ENCODE measurements at regions not wholly inside any gene's neighbourhood (a gene's known extent, or its start where the extent isn't known, plus 50 kb on each side); places are given as distances from the start of the nearest gene placed in this dataset.

DNA sequence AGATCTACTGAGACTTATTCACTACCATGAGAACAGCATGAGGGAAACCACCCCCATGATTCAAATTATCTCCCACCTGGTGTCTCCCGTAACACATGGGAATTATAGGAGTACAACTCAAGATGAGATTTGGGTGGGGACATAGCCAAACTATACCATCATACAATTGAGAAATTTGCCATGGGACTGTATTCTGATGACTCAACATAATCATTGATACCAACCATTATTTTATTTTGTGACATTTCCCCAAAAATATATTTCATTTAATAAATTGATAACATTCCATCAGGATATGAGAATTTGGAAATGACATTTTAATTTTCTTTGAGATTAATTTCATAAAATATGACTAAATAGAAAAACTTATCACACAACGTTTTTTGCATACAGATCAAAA lies 96.6 kb upstream of the MDFIC2 start:
- no peak for DNase-seq (ENCODE audit: low read depth)
- TF ChIP-seq, protein P1, sequence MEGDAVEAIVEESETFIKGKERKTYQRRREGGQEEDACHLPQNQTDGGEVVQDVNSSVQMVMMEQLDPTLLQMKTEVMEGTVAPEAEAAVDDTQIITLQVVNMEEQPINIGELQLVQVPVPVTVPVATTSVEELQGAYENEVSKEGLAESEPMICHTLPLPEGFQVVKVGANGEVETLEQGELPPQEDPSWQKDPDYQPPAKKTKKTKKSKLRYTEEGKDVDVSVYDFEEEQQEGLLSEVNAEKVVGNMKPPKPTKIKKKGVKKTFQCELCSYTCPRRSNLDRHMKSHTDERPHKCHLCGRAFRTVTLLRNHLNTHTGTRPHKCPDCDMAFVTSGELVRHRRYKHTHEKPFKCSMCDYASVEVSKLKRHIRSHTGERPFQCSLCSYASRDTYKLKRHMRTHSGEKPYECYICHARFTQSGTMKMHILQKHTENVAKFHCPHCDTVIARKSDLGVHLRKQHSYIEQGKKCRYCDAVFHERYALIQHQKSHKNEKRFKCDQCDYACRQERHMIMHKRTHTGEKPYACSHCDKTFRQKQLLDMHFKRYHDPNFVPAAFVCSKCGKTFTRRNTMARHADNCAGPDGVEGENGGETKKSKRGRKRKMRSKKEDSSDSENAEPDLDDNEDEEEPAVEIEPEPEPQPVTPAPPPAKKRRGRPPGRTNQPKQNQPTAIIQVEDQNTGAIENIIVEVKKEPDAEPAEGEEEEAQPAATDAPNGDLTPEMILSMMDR (conservative IDR thresholded peaks at IDR 0.05; ENCODE audit: control insufficient read depth, insufficient read depth, low read depth, low read length), result no peak
- H3K4me3 ChIP-seq (ENCODE audit: control insufficient read depth, low read depth, low read length), result no peak overlapping the region

DNA sequence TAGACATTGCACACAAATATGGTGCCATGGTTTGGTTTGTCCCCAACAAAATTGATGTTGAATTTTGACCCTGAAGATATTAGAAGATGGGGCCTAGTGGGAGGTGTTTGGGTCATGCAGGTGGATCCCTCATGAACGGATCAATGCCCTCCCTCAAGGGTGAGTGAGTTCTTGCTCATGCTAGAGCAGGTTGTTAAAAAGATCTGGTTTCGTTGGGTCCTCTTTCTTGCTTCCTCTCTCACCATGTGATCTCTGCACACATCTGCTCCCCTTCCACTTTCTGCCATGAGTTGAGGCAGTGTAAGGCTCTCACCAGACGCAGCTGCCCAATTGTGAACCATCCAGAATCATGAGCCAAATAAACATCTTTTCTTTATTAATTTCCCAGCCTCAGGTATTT lies 87.8 kb upstream of the MDFIC2 start:
- no peak overlapping the region for H3K4me3 ChIP-seq (ENCODE audit: control insufficient read depth, low read depth, low read length)
- TF ChIP-seq, protein P1 (conservative IDR thresholded peaks at IDR 0.05; ENCODE audit: control insufficient read depth, insufficient read depth, low read depth, low read length), result no peak
- no peak for DNase-seq (ENCODE audit: low read depth)

DNA sequence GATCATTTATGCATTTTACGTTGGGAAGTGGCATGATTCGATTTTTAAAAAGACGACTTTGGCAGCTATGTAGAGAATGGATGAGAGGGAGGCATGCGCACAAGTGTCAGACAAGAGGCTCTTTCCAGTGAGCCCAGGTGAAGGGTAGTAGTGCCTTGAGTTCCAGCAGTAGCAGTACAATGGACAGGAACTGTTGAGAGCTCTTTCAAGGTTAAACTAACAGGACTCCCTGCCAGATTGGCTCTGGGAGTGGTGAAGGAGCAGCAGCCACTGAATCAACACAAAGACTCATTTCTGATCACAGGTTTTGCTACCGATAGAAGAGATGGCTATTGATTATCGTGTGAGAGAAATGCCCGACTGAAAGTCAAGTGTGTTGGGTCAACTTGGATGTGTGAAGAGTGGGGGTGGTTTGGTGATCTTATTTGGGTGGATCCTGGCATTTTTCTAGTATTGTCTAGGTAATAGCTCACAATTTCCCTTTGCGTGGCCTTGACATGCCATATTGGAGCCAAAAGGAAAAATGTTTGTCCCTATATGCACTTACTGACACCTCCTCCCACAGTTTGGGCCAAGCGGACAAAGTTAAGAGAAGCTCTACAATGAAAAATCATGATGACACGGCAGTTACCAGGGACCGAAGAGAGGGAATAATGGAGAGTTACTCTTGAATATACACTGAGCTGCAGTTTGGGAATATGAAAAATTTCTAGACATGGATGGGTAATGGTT lies 81.6 kb upstream of the MDFIC2 start:
- TF ChIP-seq, protein P1 (conservative IDR thresholded peaks at IDR 0.05; ENCODE audit: control insufficient read depth, insufficient read depth, low read depth, low read length), result no peak
- no peak overlapping the region for H3K4me3 ChIP-seq (ENCODE audit: control insufficient read depth, low read depth, low read length)
- no peak for DNase-seq (ENCODE audit: low read depth)

DNA sequence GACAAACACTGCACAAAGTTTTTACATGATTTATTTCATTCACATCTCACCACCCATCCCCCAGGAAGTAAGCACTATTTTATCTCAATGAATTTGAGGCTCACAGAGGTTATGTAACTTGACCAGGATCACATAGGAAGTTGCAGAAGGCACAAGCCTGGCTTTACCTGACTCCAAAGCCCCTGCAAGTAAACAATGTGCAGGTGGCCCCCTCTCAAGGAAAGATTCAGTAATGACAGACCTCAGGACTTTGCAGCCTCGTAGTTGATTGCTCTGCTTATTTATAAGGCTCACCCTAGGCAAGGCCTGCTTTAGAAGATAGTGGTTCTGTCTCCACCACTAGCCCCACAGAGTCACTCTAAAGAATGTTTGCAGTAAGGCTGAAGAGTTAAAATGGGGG lies 79.8 kb upstream of the MDFIC2 start:
- no peak overlapping the region for H3K4me3 ChIP-seq (ENCODE audit: control insufficient read depth, low read depth, low read length)
- TF ChIP-seq, protein P1 (conservative IDR thresholded peaks at IDR 0.05; ENCODE audit: control insufficient read depth, insufficient read depth, low read depth, low read length), result no peak
- DNase-seq (ENCODE audit: low read depth), result no peak

DNA sequence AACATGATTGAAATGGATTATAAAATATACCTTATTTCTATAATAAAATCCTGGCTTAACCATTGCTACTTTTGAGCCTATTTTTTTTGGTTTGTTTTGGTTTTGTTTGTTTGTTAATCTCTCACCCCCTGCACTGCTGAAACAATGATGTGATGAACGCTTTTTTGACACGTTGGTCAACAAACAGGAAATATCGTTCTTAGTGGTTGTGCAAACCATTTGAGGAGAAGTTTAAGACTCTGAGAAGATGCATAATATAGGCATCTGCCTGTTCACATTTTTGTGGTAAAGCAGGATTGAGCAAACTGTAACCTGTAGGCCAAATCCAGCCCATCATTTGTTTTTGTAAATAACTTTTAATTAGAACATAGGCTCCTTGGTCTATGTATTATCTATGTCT lies 75.5 kb upstream of the MDFIC2 start:
- TF ChIP-seq, protein P1 (conservative IDR thresholded peaks at IDR 0.05; ENCODE audit: control insufficient read depth, insufficient read depth, low read depth, low read length), result no peak
- H3K4me3 ChIP-seq (ENCODE audit: control insufficient read depth, low read depth, low read length), result no peak overlapping the region
- DNase-seq (ENCODE audit: low read depth), result no peak

DNA sequence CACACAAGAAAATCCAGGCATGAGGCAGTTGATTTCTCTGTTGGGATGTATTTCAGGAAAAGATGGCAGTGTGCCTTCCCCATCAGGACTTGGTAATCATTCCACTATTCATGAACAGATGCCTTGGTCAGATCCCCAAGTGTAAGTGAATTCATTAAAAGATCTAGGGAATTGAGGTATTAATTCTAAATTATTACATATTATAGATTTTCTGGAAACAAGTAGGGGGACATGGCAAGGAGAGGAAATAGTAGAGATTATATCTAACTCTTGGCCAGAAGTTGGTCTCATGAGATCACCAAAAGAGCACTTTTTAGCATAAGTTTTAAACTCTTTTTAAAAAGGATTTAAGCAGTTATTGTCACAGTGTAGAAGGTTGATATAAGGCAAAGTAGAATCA lies 74.4 kb upstream of the MDFIC2 start:
- no peak for DNase-seq (ENCODE audit: low read depth)
- no peak overlapping the region for H3K4me3 ChIP-seq (ENCODE audit: control insufficient read depth, low read depth, low read length)
- TF ChIP-seq, protein P1 (conservative IDR thresholded peaks at IDR 0.05; ENCODE audit: control insufficient read depth, insufficient read depth, low read depth, low read length), result no peak

DNA sequence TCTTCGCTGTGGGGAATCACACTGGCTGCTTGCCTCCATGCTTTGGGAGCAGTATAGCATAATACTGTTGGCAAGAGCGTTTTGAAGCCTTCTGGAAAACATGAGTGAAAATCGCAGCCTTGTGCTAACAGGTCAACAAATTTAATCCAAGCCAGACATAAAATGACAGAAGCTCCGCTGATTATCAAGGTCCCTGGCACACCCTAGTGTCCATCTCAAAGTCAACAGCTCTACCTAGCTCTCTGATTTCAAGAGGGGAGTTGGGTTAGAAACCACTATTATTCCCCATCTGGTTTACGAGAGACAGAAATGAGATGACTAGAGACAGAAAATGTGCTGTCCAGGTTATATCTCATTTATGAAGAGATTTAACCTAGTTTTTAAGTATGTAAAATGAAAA lies 73.6 kb upstream of the MDFIC2 start:
- TF ChIP-seq, protein P1 (conservative IDR thresholded peaks at IDR 0.05; ENCODE audit: control insufficient read depth, insufficient read depth, low read depth, low read length), result no peak
- no peak overlapping the region for H3K4me3 ChIP-seq (ENCODE audit: control insufficient read depth, low read depth, low read length)
- no peak for DNase-seq (ENCODE audit: low read depth)

Measured in fibroblast of mammary gland (primary cell).